B cell (primary cell): ENCODE measurements at regions not wholly inside any gene's neighbourhood (a gene's known extent, or its start where the extent isn't known, plus 50 kb on each side); places are given as distances from the start of the nearest gene placed in this dataset.

Experiments used
- EZH2 ChIP-seq: IDR thresholded peaks from 2 replicates; pipeline ENCODE4 v1.6.1; 2012; ENCODE audit warnings: borderline replicate concordance, low read depth, mild to moderate bottlenecking, moderate library complexity, low read length; ENCODE audit not compliant: insufficient read depth, poor library complexity, severe bottlenecking
- TF ChIP-seq, protein P1 (sequence below): fragments of 200-600 bp; IDR thresholded peaks from one replicate; pipeline ENCODE4 v1.8.0; 2022; ENCODE audit warnings: antibody characterized with exemption, mild to moderate bottlenecking

DNA sequence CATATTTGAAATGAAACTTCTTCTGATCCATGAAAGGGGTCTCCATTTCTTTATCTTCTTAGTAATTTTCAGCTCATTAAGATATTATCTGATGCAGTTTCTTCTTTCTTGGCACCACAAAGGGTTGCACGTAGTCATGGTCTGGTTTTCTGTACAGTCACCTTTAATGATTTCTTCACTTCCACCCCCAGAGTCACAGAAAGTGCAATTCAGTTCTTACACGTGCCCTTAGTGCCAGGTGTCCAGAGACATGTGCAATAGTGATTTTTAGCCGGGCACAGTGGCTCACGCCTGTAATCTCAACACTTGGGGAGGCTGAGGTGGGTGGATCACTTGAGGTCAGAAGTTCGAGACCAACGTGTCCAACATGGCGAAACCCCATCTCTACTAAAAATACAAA, 202.8 kb upstream of the MTNR1B start:
- TF ChIP-seq, protein P1, sequence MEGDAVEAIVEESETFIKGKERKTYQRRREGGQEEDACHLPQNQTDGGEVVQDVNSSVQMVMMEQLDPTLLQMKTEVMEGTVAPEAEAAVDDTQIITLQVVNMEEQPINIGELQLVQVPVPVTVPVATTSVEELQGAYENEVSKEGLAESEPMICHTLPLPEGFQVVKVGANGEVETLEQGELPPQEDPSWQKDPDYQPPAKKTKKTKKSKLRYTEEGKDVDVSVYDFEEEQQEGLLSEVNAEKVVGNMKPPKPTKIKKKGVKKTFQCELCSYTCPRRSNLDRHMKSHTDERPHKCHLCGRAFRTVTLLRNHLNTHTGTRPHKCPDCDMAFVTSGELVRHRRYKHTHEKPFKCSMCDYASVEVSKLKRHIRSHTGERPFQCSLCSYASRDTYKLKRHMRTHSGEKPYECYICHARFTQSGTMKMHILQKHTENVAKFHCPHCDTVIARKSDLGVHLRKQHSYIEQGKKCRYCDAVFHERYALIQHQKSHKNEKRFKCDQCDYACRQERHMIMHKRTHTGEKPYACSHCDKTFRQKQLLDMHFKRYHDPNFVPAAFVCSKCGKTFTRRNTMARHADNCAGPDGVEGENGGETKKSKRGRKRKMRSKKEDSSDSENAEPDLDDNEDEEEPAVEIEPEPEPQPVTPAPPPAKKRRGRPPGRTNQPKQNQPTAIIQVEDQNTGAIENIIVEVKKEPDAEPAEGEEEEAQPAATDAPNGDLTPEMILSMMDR, result no peak
- TF ChIP-seq EZH2, result no peak
